BJ (cell line): ENCODE measurements at regions not wholly inside any gene's neighbourhood (a gene's known extent, or its start where the extent isn't known, plus 50 kb on each side); places are given as distances from the start of the nearest gene placed in this dataset.

Experiments used
- CTCF ChIA-PET: fragments of 350-600 bp; formaldehyde crosslinking; extraction: SDS; loops from one replicate; lab custom pipeline; 2021; ENCODE audit warnings: antibody characterized with exemption, inconsistent platforms; lab: Yijun Ruan, JAX
- POLR2A ChIA-PET: fragments of 300-600 bp; sonication (Branson Sonifier 250); formaldehyde crosslinking; extraction: SDS; loops from one replicate; lab custom pipeline; 2021; ENCODE audit warnings: antibody characterized with exemption; lab: Charles Lee
- DNase-seq: peaks from one replicate; pipeline ENCODE4 v3.0.0-alpha.2; 2011; ENCODE audit warnings: low read depth
- H3K27me3 ChIP-seq: 2 replicates; pipeline ENCODE4 v1.6.0; 2011; ENCODE audit warnings: low read length; ENCODE audit not compliant: control insufficient read depth, insufficient read depth
- H3K36me3 ChIP-seq: 2 replicates; pipeline ENCODE4 v1.5.1; 2011; ENCODE audit warnings: low read length; ENCODE audit not compliant: control insufficient read depth, insufficient read depth
- H3K4me3 ChIP-seq: 2 replicates; pipeline ENCODE4 v1.5.1; 2011; ENCODE audit warnings: low read depth, mild to moderate bottlenecking, control low read depth, low read length
- TF ChIP-seq, protein P1 (sequence below): IDR thresholded peaks from 2 replicates; pipeline ENCODE4 v1.5.1; 2011; ENCODE audit warnings: low read depth, mild to moderate bottlenecking, control low read depth, inconsistent platforms, low read length, moderate library complexity; ENCODE audit not compliant: insufficient read depth

DNA sequence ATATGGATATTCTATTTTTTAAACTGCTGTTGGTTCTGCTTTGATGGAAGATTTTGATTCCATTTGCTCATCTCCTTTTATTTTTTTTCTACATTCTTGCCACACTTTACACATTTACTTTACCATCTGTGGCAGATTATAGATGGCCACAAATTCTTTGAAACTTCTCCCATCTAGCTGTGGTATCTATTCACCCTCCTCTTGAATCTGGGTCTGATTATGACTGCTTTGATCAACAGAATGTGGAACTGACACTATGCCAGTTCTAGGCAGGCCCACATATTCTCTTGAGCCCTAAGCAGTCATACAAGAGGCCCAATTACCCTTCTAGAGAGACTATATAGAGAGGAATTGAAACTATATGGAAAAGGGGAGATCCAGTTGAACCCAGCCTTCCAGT, 439.0 kb upstream of the PTGER4 start:
- ChIA-PET POLR2A (no interaction called here), CTCF (no interaction called here)
- TF ChIP-seq, protein P1, sequence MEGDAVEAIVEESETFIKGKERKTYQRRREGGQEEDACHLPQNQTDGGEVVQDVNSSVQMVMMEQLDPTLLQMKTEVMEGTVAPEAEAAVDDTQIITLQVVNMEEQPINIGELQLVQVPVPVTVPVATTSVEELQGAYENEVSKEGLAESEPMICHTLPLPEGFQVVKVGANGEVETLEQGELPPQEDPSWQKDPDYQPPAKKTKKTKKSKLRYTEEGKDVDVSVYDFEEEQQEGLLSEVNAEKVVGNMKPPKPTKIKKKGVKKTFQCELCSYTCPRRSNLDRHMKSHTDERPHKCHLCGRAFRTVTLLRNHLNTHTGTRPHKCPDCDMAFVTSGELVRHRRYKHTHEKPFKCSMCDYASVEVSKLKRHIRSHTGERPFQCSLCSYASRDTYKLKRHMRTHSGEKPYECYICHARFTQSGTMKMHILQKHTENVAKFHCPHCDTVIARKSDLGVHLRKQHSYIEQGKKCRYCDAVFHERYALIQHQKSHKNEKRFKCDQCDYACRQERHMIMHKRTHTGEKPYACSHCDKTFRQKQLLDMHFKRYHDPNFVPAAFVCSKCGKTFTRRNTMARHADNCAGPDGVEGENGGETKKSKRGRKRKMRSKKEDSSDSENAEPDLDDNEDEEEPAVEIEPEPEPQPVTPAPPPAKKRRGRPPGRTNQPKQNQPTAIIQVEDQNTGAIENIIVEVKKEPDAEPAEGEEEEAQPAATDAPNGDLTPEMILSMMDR, result no peak
- no peak for DNase-seq
- Histone ChIP-seq H3K4me3 (no peak overlapping the region), H3K36me3 (no peaks in the 10 kb centered on the region), H3K27me3 (peaks cover 1% of the 10 kb centered on the region; the same call in 1 of the 2 replicates)

DNA sequence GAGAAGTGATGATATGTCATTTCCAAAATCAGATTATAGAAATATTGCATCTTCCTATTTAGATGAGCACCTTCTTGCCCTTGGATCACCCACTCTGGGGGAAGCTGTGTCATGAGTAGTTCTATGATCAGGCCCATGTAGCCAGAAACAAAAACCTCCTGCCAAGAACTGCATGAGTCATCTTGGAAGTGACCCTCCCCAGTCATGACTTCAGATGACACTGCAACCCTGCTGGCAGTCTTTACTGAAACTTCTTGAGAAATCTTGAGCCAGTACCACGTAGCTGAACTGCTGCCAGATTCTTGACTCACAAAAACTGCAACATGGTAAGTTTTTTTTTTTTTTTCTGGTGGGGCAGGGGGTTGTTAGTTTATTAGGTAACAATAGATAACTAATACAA, 439.6 kb upstream of the PTGER4 start:
- ChIA-PET CTCF (no interaction called here), POLR2A (no interaction called here)
- H3K36me3 ChIP-seq, result no peaks in the 10 kb centered on the region
- H3K4me3 ChIP-seq, result no peak overlapping the region
- DNase-seq, result no peak
- no peaks in the 10 kb centered on the region for H3K27me3 ChIP-seq
- TF ChIP-seq, protein P1, result no peak

DNA sequence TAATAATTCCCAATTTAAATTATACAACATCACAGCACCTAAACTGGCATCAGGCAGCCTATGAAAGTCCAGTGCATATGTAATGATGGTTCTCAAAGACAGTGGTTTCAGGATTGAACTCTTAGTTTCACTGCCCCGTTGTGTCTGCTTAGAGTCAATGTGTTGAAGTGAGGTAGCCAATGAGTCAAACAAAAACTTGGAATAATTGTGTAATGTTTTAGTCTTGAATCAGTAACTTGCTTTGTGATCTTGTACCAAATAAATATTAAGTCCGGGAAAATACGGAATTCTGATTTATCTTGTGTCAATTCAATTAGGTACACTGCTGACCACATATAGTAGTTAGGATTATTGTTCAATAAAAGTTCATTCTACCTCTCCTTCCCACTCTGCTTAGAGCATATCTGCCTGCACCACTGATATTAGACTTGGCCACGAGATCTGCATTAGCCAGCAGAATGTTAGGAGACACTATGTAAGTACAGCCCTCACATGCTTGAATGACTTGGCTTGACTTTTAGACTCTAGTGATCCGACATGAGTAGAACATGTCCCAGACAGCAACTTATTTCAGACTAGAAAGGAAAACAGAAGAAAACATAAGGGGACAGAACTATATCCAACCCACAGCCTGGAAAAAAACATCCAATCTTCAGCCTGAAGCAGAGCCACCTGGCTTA, 441.5 kb upstream of the PTGER4 start:
- ChIA-PET POLR2A (no interaction called here), CTCF (no interaction called here)
- no peak overlapping the region for H3K4me3 ChIP-seq
- no peaks in the 10 kb centered on the region for H3K36me3 ChIP-seq
- TF ChIP-seq, protein P1, result no peak
- DNase-seq, result no peak
- H3K27me3 ChIP-seq, result no peaks in the 10 kb centered on the region

DNA sequence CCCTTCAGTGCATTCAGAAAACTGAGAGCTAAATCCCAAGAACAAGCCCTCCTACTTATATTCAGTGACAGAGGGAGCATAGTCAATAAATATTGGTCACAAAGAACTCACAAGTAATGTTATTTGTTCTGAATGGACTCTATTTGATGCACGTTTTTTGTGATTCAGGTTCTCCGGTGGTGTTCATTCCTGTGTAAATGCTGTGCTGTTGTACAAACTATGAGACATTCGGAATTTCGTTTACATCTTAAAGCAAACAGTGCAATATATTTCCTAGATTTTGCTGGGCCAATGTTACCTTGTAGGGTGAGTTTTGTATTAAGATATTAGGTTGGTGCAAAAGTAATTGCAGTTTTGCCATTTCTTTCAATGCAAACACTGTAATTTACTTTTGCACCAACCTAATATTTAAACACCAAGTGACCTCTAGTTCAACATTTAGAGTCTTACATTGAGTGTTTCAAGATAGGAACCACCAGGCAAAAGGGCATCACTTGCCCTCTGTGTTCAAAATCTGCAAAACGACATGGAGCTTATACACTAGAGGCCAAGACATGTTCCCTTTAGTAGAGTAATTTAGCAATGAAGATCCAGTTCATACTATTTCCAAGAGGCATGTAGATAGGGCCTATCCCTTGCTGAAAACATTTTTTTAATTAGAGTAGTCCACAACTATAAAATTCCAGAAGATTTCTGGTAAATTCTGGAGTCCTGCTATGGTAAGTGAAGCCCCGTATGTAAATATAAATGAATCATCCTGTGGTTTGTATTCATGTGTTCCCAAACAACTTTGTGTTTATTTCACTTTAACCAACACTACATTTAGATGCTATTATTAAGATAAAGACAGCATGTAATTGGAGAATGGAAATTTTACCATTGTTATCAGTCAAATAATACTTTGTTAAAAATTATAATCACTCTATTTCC, 444.0 kb upstream of the PTGER4 start:
- no peak overlapping the region for H3K4me3 ChIP-seq
- CTCF ChIA-PET, result no interaction called here
- no peaks in the 10 kb centered on the region for H3K36me3 ChIP-seq
- H3K27me3 ChIP-seq, result no peaks in the 10 kb centered on the region
- DNase-seq, result no peak
- TF ChIP-seq, protein P1, result no peak
- POLR2A ChIA-PET, result no interaction called here

DNA sequence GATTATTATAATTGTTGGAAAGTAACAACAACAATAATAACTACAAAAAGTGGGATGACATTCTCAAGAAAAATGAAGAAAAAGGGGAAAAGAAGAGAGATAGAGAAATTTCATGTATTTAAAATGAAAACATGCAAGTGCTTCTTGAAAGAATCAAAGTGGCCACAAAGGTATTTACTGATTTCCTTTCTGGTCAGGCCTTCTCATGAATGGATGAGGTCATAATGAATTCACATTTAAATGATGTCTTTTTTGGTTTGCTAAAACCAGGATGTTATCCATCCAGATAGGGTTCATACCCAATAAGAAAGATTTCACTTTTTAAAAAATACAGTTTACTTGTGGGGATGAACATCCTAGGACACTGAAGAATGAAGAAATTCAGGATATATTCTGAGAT, 446.4 kb upstream of the PTGER4 start:
- TF ChIP-seq, protein P1, result no peak
- H3K27me3 ChIP-seq, result no peaks in the 10 kb centered on the region
- no peak for DNase-seq
- ChIA-PET CTCF (no interaction called here), POLR2A (no interaction called here)
- no peak overlapping the region for H3K4me3 ChIP-seq
- H3K36me3 ChIP-seq, result no peaks in the 10 kb centered on the region
